ENCODE measurements at regions not wholly inside any gene's neighbourhood (a gene's known extent, or its start where the extent isn't known, plus 50 kb on each side); places are given as distances from the start of the nearest gene placed in this dataset.
"Not testable (repeated sequence)": the region's sequence is repeated elsewhere in the genome, so short reads cannot be mapped to it uniquely, and the experiment has no call there.

DNA sequence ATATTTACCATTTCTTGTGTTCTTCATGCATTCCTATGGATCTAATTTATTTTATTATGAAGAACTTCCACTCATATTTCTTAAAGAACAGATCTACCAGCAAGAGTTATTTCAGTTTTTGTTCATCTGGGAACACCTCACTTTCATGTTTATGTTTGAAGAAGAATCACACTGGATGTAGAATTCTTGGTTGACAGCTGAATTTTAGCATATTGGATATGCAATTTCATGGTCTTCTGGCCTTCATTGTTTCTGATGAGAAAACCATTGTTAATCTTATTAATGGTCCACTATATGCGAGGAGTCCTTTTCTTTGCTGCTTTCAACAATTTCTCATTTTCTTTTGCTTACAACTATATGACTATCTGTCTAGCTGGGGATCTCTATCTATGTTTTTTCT lies 189.2 kb downstream of the UXS1 start:
- no peak for DNase-seq

DNA sequence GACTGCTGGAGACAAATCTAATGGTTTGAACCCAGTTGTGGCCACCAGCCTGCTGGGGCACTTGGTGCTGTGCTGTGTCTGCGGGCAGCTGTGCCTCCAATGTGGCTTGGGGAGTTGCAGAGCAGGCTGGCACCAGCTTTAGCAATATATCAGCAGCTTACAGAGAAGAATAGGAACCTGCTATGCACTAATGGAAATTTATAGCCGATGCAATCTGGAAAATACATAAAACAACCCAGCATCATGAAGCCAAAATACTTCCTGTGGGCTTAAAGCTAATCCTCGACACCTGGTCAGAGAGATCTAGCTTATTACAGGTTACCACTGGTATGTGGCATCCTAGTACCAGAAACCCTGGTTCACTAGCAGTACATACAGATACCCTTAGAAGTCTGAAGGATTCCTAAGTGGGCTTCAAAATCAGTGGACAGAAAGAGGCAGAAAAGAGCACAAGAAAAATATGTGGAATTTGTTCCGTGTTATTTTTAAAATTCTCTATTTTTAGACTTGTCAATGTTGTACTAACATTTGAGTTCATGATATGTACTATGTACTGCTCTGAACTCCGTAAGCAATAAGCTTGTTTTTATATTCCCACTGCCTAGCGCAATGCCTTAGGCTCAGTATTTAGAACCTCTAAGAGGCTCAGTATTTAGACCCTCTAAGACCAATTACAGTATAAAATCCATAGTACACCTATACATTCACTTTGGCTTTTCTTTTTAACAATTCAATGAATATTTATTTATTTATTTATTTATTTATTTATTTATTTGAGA lies 194.7 kb downstream of the UXS1 start:
- DNase-seq, result no peak

DNA sequence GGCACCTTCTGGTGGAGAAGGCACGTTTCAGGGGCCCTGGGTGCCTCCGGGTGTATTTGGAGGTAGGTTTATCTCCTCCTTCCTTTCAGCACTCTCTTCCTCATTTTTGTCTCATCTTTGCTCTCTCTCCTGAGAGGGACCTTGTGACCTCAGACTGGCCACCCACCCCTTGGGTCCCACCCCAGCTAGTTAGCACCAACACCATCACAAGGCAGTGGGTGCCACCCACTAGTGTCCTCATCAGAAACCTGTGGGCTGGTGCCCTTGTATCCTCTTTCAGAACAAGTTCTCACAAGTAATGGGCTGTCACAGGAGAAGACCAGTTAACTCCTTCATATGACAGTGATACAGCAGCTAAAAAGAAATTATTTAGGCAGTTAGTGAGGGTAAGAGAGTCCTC lies 196.4 kb downstream of the UXS1 start:
- peak in 1 of 2 donors; percentile 40 for DNase-seq

DNA sequence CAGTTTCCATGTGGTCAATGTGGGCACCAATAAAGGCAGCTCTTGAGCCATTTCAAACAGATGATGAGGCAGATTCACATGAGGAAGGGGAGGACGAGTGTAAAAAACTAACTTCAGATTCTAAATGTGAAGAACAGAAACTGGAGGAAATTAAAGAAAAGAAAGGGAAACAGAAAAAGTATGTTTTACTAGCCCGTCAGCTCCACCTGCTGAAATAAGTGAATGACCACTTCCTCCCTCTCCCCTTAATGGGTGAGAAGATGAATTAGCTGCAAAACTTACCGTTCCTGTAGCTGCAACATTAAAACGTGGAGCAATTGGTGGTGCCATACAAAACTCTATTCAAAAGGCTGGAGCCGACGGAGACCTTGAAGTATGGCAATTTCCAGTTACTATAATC lies 203.5 kb downstream of the UXS1 start:
- no peak for DNase-seq

DNA sequence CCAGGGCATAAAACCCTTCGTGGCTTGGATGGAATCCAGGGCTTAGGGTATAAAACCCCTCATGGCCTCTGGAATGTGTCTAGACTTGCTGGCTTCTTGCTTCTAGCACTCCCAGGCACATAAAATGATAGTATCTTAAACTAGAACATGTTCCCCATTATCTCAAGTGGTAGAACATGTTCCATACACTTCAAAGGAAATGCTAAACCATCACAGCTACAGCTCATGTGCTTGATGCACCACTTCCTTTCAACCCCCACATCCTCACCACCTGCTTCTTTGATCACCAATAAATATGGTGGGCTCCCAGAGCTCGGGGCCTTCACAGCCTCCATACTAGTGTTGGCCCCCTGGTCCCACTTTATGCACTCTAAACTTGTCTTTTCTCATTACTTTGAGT lies 204.3 kb downstream of the UXS1 start:
- DNase-seq, result not testable (repeated sequence)

DNA sequence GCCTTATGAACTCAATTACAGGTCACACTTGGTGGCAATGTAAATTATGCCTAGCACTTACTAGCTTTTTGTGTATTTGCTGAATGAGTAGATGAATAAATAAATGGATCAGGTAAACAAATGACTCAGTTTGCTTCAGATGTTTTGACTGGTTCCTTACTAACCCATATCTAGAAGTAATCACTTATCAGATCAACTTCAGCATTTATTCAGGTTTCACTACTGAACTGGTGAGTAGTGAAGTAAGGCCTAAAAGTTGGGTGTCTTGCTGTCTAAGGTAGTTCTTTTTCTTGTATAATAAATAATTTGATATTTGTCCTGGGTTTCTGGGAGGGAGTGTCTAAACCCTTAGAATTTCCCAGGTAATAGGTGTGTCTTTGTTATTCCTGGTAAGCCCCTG lies 205.0 kb downstream of the UXS1 start:
- DNase-seq, result no peak

DNA sequence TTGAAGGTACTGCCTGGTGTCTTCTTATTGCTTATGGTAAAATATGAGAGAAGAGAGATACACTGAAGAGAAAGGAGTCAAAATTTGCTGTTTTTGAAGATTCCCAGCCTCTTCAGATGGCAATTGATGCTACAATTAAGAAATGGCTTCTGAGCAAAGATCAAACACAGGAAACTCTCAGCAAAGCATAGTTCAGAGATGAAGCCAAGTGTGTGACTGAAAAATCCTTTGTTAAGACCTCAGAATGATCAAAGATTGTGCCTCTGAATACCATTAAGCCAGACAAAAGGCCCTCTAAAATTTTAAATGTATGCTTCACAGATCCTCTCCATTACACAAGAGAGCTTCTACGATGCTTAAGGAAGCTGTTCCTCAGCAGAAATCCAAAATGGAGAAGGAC lies 216.3 kb downstream of the UXS1 start:
- no peak for DNase-seq

DNA sequence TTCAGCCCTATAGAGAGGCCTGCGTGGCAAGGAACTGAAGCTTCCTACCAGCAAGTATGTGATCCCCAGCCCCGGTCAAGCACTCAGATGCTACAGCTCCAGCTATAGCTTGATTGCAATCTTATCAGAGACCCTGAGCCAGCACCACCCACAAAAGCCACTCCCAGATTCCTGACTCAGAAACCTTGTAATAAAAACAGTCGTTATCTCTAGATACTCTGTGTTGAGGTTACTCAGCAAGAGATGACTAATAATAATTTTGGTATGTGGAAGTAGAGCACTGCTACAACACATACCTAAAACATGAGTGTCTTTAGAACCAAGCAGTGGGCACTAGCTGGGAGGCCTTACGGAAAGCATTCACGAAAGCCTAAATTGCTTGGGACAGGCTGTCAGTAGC lies 216.9 kb downstream of the UXS1 start:
- no peak for DNase-seq

DNA sequence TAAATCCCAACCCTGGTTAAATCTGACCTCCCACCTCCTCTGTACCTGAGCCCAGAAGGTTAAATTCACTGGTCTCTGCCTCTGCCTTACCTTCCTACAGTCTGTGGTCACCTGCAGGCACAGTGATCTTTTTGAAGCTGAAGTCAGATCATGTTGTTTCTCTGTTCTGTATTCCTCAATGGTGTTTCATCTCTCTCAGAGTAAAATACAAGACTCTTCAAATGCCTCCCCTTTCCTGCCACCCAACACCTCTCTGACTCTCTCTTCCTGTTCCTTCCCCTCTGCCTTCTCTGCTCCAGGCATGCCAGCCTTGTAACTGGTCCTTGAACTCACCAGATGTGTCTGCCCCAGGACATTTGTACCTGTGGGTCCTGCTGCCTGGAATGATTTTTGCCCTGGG lies 219.3 kb downstream of the UXS1 start:
- DNase-seq, result no peak

DNA sequence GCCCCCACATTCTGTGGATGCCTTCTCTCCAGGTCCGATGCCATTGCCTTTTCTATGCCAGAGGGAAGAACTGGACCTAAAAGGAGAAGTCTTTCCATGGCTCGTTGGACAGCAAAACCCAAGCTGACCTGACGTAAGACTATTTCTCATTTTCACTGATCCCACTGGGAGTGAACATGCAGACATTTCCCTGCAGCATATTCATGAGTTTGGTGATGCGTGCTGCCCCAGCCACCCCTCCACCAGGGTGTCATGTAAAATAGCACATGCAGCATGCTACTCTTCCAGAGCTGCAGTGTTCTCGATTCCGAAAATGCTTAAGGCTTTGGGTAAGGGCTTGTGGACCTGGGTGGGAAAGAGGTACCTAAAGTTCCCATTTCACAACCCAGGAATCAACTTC lies 221.2 kb downstream of the UXS1 start:
- DNase-seq, result no peak

DNA sequence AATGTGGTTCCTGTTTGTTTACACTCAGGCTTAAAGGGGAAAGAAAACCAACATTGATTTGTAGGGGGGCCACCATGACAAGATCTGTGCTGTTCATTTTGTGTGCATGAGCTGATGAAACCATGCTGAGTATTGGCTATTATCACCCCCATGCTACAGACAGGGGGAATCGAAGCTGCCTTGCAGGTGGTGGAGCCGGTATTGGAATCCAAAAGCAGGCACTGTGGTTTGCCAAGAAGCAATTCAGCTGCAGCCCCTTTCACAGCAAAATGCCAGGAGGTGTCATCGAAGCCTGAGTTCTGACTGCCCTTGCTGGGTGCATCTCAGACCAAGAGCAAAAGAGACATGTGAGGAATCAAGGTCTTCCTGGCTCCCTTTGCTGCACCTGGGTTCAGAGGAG lies 221.9 kb downstream of the UXS1 start:
- DNase-seq, result no peak

DNA sequence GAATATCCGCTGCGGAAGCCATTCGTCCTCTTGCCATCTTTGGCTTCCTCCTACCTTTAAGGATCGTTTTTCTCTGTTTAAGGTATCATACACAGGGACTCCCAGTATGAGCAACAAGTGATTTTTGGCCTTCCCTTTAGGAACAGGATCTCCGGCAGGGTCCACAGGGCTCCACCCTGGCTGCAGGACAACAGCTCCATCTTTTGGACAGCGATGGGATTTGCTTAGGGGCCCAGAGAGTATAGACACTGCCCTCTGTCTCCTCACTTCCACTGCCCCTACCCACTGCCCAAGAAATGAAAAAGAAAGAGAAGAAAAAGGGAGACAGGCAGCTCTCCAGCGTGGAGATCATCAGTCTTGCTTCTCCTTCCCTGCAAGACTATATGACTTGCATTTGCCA lies 224.5 kb downstream of the UXS1 start:
- peak; percentile 3 for DNase-seq

DNA sequence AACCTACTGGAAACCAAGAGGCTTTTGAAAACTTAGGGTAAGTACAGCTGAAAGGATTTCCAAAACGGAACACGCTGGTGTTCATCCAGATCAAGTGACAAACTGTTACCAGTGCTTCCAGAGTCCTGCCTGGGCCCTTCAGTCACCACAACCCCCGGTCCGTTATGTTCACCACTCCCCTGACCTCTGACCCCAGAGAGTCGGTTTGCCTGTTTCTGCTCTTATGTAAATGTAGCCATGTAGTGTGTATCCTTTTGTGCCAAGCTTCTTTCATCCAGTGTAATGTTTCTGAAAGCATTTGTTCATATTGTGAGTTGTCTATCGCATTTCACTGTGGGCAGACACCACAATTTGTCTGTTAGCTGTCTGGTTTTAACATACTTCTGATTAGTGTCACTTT lies 217.5 kb downstream of the NCK2 start:
- DNase-seq, result no peak

DNA sequence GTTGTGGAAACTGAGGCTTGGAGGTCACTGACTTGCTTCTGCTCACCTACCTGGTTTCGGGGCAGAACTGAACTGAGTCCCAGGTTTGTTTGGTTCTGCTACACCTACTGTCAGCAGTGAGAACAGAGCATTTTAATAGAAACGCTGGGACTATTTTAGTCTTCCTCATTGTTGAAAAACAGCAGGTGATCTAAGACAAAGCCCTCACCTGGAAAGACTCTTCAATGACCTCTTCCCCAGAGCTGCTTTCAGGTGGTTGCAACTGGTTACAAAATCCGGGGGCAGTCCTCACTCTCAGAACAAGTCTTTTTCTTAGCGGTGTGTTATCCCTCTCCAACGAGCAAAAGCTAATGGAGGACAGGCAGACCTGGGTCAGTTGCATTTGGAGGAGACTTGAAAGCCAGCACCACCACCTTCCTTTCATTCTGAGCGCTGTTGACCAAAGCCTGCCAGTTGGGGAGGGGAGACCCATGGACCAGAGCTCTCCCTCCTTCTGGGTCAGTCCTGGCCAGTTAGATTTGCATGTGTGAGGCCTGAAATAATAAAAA lies 217.0 kb downstream of the NCK2 start:
- no peak for DNase-seq

DNA sequence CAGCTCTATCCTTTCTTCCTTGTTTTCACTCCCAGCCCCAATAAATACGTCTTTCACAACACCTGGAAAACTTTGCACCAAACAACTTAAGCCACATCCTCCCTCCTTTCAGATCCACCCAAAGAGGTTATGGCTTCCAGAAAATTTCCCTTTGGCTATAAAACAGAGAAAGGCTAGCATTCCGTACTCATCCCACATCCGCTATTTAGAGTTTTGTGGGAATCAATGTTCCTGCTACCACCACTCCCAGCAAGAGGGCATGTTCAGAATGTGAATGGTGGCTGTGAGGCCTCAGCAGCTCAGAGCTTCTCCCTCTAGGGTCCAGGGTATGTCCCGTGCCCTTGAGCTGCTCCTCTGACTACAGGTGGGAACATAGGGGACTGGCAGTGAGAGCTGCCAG lies 214.6 kb downstream of the NCK2 start:
- DNase-seq, result no peak

DNA sequence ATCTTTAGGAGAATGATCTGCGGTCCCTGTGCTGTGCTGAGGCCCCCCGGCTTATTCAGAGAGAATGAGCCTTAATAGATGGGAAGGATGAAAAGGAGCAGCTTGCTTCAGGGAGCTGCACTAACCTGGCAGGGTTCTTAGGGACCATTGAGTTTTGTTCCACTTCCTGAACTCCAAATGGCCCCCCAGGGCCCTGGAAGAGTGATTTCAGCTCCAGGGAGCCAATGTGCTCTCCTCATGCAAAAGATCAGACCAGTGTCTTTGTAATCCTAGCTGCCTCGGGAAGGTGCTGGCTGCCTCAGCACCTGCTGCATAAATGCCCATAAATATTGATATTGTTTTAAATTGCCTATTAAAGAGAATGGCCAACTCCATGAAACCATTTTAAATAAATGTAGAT lies 210.2 kb downstream of the NCK2 start:
- DNase-seq, result no peak

DNA sequence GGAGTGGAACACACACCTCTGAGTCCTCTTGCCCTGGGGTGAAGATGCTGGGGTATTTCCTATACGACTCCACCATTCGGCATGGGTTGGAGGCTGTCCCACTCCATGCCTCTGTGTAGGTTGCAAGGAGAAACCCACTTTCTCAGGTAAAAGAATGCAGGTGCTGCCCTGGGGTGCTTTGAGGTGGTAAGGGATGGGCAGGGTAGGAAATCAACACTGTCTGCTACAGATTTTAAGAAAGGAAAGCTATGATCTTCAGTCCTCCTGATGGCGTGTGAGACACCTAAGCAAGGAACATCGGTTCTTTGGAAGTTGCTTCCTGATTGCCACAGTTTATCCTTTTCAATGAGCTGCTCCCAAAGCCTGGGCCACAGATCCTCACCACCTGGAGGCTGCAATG lies 209.2 kb downstream of the NCK2 start:
- DNase-seq, result no peak

DNA sequence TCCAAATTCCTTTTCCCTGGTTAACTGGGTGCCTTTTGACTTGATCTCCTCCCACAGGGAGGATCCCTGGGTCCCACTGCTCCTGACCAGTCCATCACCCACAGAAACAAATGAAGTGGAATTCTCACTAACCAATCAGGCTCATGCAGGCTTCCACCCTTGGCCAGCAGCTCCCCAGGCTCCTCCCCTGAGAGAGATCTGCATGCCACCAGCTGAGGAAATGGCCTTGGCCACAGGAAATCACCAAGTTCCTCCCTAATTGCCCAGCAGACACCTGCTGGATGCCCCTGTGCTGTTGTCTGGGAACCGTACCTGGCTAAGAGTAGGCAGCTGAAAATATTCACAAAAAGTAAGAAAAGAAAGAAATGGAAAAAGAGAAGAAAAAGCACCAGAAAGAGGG lies 207.4 kb downstream of the NCK2 start:
- DNase-seq, result no peak

DNA sequence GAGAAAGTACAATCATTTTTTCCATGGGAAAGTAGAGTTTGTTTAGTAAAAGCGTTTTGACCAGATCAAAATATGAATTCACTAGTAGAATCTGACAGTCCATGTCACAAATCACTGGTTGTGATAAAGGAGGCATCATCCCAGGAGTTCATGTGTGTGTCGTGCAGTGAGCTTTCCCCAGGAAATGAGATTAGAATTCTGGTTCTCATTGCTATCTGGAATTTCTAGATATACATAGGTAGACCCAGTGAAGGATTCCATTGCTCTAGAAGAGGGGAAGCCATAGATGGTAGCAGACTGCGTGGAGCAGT lies 206.6 kb downstream of the NCK2 start:
- no peak for DNase-seq

DNA sequence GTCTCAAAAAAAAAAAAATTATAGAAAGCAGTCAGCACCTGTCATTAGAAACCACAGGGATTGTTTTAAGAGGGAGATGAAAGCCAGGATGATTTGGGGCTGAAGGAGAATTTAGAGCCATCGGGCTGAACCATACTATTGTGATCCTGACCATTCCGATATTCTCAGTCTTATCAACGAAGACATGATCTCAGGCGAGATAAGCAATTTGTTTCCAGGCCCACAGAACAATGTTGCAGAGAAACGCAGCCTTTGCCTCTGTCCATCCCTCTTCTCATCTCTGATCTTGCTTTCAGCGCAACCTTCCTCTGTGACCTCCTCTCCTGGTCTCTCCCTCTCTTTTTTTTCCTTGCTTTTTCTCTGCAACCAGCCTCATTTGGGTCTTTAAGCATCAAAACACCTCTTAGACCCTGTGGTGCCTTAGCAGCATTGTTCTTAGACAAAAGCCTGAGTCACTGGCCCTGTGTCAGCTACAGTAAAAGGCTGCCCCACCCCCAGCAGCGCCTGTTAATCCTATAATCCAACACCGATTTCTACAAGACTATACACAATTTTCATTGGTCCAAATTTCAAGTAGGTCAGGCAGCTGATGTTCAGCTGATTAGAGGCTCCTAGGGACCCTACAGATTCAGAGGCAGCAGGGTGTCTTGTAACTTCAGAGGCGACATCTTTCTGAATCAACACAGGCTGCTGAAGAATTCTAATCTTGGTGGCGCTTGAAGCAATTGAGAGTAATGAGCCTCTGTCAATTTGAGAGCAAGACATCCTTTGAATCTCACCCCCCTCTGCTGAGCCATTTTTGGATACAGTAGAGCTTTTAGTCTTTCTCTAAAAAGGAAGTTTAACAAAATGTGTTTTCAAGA lies 206.0 kb downstream of the NCK2 start:
- no peak for DNase-seq

DNA sequence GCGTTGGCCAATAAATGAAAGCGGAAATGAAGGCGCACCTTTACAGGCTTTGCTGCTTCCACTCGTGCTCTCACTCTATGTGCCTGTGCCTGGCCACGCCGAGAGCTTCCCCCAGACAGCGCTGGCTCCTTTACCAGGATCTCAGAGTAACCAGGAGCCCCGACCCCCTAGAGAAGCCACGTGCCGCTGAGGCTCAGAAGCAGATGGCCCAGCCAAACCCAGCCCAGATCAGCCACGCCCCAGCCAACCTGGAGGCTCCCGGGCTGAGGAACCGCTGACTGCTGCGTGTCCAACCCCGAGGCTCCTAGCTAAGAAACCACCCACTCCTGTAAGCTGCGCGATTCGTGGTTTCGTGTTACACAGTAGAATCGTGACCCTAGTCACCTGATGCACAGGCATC lies 199.3 kb downstream of the NCK2 start:
- DNase-seq, result no peak

All from inflammatory macrophage treated with lipopolysaccharide for 1 hour (primary cell).